ENCODE measurements at regions not wholly inside any gene's neighbourhood (a gene's known extent, or its start where the extent isn't known, plus 50 kb on each side); places are given as distances from the start of the nearest gene placed in this dataset.

DNA sequence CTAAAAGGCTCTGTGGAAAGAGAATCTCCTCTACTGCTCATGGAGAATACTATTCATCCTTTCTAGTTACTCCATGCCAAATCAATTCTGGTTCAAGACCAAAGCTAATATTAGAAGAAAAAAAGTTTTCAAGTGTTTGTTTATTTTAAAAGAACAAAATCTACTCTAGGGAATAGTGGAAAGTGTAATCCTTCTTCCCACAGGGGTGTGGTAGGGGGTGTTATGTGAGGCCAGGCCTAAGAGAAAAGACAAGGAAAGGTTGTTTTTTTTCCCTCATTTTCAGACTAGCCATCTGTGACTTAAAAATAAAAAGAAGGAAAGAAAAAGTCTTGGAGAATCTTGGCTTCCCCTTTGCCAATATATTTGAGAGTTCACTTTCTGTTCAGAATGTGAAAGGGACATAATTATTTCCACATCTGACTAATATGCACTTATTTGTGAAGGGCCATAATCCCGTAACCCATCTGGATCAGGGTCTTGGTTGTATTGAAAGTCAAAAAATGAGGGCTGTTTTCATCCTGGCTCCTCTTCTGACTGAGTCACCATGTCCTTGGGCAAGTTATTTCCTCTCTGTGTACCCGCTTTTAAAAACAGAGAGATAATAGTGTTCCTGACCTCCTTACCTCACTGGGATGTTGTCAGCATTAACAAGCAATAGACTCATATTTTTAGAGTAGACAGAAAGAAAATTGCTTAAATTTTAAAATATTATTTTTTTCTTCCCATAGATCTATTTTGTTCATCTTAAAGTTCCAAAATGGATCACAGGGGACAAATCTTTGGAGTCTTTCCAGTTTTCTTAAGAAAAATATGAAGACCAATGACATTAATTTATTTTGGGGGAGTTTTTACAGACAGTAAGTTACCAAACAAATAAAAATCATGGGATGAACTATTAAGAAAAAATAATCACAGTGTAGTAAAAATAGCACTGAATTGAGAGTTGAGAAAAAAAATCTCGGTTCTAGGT is 233.7 kb downstream of the IBTK start:
- no peak for DNase-seq

DNA sequence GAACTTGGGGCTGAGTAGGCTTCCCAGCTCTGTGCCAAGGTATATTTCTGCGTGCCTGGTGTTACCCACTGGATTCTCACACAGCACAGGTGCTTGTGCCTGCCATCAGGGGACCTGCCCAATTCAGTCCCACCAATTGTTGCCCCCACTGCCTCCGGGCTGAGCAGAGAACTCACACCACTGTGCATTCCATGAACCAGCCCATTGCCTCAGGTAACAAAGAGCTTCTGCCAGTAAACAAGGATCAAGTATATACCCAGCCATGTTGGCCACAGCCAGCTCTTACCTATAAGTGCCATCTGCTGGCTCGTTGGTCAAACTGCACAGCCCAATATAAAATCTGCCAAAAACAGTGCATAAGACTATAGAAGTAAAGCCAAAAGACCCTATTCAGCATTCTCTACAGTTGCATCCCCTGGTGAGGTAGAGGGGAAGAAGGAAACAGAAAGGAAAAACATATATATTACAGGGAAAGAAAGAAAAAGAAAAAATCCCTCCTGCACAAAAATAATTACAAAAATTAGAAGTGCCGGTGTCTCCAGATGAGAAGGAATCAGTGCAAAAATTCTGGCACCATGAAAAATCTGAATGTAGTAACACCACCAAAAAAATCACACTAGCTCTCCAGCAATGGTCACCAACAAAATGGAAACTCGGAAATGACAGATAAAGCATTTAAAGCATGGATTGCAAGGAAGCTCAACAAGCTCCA is 241.4 kb downstream of the IBTK start:
- no peak for DNase-seq

GRCh38 chr6:82000551-82000950 is 247.0 kb downstream of the IBTK start:
- DNase-seq = no peak

- no peak for DNase-seq
Observed at GRCh38 chr6:81999826-82000225, 247.3 kb upstream of the TENT5A start.

- DNase-seq = no peak
Observed at GRCh38 chr6:81999270-81999669, 246.8 kb upstream of the TENT5A start.

DNA sequence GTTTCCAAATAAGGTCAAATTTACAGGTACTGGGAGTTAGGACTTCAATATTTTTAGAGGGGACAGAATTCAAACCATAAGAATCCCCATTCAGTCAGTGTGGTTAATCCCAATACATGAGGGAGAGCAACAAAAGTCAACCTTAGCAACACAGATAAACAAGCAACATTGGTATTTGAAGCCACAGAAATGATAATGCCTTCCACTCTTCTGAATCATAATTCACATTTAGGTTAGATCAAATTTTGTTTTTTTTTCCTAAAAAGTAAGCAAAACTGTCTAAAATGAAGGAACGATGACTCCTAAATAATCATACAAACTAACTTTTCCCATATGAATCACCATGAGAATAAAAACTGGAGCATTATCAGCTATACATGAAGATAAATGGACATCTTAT is 246.0 kb upstream of the TENT5A start:
- no peak for DNase-seq

DNA sequence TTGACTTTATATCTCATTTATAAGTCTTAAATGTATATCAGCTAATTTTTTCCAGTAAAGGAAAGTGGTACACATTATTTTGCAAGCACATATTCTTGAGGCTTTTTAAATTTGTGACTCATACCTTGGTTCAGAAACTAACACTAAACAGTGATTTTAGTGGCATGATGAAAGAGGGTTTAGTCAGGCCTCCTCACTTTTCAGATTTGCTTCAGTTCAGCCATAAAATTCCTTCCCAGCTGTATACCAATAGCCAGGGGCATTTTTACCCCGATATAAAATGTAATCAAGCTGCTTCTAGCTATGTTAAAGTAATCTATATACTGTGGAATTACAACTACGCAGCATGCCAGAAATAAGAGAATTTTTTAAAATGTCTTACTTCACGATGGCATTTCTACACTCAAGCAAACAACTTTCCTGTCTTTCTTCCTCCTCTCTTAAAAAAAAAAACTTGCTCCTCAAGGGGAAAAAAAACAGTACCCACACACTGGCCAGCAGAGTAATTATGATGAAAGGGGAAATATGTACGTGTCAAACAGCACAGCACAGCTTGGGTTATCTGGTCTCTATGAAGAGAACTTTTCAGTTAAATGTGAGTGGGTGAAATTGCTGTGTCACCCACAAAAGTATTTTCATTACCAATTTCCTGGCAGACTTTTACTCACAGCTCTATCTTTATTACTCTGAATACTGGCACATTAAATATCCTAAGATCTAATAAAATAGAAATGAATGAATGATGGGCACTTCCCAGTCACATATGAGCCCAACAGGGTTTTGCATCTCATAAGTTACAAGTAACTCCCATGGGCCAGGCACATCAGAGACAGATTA is 244.8 kb upstream of the TENT5A start:
- DNase-seq = no peak

- no peak for DNase-seq
Observed at GRCh38 chr6:81996414-81996813, 243.9 kb upstream of the TENT5A start.

GRCh38 chr6:81995548-81996289 is 243.2 kb upstream of the TENT5A start:
- DNase-seq = peak; percentile 51

DNA sequence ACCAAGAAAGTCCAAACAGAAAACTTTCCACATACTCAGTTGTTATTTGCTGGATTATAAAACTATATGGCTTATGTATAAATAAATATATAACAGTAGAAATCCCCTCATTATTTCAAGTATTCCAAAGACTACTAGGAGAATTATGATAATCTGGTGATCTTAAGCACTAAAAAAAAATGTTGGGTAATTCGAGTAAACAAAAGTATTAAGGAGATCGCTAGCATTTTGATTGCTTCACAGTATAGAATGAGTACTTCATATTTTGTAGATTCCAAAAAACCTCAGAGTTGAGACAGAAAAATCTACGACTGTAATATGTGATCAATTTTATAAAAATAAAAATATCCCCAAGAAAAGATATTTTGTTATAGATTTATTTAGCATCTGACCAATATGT is 236.4 kb upstream of the TENT5A start:
- no peak for DNase-seq

- no peak for DNase-seq
Observed at GRCh38 chr6:81988446-81988845, 236.0 kb upstream of the TENT5A start.

DNA sequence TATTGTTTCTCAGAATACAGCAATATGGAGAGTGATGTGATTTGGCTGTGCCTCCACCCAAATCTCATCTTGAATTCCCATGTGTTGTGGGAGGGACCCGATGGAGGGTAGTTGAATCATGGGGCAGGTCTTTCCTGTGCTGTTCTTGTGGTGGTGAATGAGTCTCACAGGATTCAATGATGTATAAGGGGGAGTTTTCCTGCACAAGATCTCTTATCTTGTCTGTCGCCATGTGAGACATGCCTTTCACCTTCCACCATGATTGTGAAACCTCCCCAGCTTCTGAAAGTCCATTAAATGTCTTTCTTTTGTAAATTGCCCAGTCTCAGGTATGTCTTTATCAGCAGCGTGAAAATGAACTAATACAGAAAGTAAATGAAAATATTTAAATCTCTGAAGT is 234.8 kb upstream of the TENT5A start:
- DNase-seq = no peak

DNA sequence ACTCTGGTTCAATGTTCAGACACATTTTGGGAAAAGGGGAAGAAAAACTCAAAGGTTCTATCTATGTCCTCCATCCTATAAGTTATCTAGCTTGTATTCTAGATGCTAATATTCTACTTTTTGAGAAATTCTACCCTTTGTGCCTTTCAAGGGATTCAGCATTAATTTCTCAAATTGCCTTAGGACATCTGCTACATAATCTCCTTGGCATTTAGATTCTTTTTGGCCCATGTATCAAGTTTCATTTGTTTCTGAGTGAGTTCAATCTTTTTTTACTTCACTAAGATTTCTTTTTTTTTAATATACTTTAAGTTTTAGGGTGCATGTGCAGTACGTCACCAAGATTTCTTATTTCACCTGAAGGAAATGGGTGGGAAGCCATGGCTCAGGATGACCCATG is 232.7 kb upstream of the TENT5A start:
- DNase-seq = no peak

- no peak for DNase-seq
Observed at GRCh38 chr6:81984599-81984998, 232.1 kb upstream of the TENT5A start.

DNA sequence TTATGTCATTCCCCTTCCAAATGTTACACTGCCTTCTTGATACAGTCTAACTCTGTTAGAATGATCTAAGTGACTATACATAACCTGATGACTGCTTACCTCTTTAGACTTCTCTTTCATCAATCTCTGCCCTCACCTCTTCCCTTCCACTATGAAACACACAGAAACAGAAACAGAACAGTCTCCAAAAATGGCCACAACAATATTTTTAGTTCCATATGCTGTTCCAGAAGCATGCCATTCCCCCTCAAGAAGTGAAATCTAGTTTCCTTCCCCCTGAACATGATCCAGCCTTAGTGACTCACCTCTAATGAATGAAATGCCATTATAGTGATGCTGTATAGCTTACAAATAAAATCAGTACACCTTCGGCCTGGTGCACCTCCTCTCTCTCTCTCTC is 229.3 kb upstream of the TENT5A start:
- no peak for DNase-seq

DNA sequence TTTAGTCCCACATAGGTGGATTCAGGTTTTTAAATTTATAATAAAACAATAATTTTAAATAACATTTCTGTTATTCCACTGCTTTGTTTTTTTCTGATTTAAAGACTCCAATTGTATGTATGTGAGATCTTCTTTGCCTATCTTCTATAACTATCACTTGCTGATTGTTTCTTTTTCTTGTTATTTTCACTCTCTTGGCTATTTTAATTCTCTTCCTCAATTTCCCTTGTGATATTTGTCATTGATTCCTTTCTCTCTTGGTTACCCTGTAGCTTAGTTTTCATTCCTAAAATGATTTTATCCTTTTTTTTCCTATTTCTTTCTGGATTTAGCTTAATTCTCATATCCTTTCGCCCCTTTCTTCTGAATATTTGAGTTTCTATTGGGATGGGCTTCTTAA is 227.3 kb upstream of the TENT5A start:
- DNase-seq = no peak

DNA sequence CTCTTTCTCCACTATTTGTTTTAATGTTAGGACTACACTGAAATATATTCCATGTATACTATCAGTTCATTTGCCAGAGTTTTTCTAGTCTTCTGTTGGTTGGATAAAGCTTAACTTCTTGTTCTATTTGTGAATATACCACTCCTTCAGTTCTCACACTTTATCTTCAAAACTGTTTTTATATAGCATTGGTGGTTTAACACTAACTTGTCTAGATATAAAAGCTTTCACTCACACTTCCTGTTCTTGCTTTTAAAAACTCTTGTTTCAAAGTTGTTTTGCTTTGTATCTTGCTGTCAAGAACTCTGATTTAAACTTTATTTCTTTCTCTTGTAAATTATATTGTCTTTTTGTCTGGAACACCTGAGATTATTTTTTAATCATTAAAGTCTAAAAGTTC is 226.8 kb upstream of the TENT5A start:
- DNase-seq = no peak

- no peak for DNase-seq
Observed at GRCh38 chr6:81978230-81978629, 225.7 kb upstream of the TENT5A start.

- DNase-seq = no peak
Observed at GRCh38 chr6:81977486-81977885, 225.0 kb upstream of the TENT5A start.

GRCh38 chr6:81969814-81970213 is 217.3 kb upstream of the TENT5A start:
- no peak for DNase-seq

- no peak for DNase-seq
Observed at GRCh38 chr6:81969011-81969410, 216.5 kb upstream of the TENT5A start.

- DNase-seq = no peak
Observed at GRCh38 chr6:81966968-81967367, 214.5 kb upstream of the TENT5A start.

GRCh38 chr6:81962198-81962597 is 209.7 kb upstream of the TENT5A start:
- no peak for DNase-seq
